A549 (cell line): ENCODE measurements at regions not wholly inside any gene's neighbourhood (a gene's known extent, or its start where the extent isn't known, plus 50 kb on each side); places are given as distances from the start of the nearest gene placed in this dataset.

ENCODE experiments used
- ATAC-seq, 2 experiments: fragments of 200-7000 bp in 1 of 2; fragments of >200 bp in 1 of 2; cut with Nextera tagmentation in 1 of 2; cut with Tn5 transposase in 1 of 2; 3 replicates each; pipeline versions ENCODE4 v1.8.0 to v1.9.1; 2018 to 2020; ENCODE audit warnings: mild to moderate bottlenecking in 1 of 2, moderate library complexity in 1 of 2
- CTCF ChIA-PET: fragments of 300-600 bp; sonication (Branson Sonifier 250); formaldehyde crosslinking; extraction: SDS; loops from one replicate; lab custom pipeline; 2021; ENCODE audit warnings: antibody characterized with exemption, inconsistent platforms; lab: Yijun Ruan, JAX
- POLR2A ChIA-PET: fragments of 350-600 bp; formaldehyde crosslinking; extraction: SDS; loops from one replicate; lab custom pipeline; 2021; ENCODE audit warnings: antibody characterized with exemption, inconsistent platforms; lab: Yijun Ruan, JAX
- DNase-seq, 2 experiments: peaks; one replicate each; pipeline versions ENCODE4 v3.0.0 to v3.0.0-alpha.2; 2011 to 2016; ENCODE audit warnings: low read depth in 1 of 2, low spot score in 1 of 2
- FAIRE-seq: peaks from 2 replicates; lab custom pipeline; 2011; peaks lifted over from hg19 to GRCh38; lab: Jason Lieb, UNC
- H3K27ac ChIP-seq, 2 experiments: fragments of >200 bp; sonication (Bioruptor Twin); formaldehyde crosslinking; 3 replicates each; pipeline ENCODE4 v1.5.1; 2016 to 2017
- H3K4me1 ChIP-seq: fragments of >200 bp; sonication (Bioruptor Twin); formaldehyde crosslinking; 3 replicates; pipeline ENCODE4 v1.6.1; 2016
- H3K4me2 ChIP-seq: fragments of >200 bp; sonication (Bioruptor Twin); formaldehyde crosslinking; 3 replicates; pipeline ENCODE4 v1.6.1; 2016
- H3K4me3 ChIP-seq: fragments of >200 bp; sonication (Bioruptor Twin); formaldehyde crosslinking; 3 replicates; pipeline ENCODE4 v1.5.1; 2016
- H3K9me3 ChIP-seq: fragments of >200 bp; sonication (Bioruptor Twin); formaldehyde crosslinking; 3 replicates; pipeline ENCODE4 v1.6.1; 2016
- CEBPB ChIP-seq, 2 experiments: fragments of >200 bp in 1 of 2; sonication (Bioruptor Twin) in 1 of 2; formaldehyde crosslinking in 1 of 2; IDR thresholded peaks; 2 replicates each; pipeline ENCODE4 v1.6.1; 2012 to 2016
- CHD2 ChIP-seq: fragments of 150-350 bp; IDR thresholded peaks from 2 replicates; pipeline ENCODE4 v1.6.1; 2014; ENCODE audit warnings: low read length; ENCODE audit not compliant: partially characterized antibody
- FOXS1 ChIP-seq: fragments of 250-450 bp; sonication (Bioruptor Pico); IDR thresholded peaks from 2 replicates; pipeline ENCODE4 v1.5.0; 2020; ENCODE audit warnings: mild to moderate bottlenecking, moderate library complexity
- HMGXB4 ChIP-seq: fragments of 250-450 bp; sonication (Bioruptor Pico); IDR thresholded peaks from 2 replicates; pipeline ENCODE4 v1.5.0; 2021; ENCODE audit warnings: mild to moderate bottlenecking, moderate library complexity, borderline replicate concordance
- JUN ChIP-seq, 2 experiments: fragments of >200 bp; sonication (Bioruptor Twin); formaldehyde crosslinking; IDR thresholded peaks; 2 replicates in 1 of 2; 3 replicates in 1 of 2; pipeline ENCODE4 v1.6.1; 2016 to 2017
- KDM5A ChIP-seq: fragments of 200-600 bp; sonication (generic); IDR thresholded peaks from 2 replicates; pipeline ENCODE4 v1.6.1; 2016; ENCODE audit warnings: antibody characterized with exemption, mild to moderate bottlenecking
- NR3C1 ChIP-seq: fragments of >200 bp; sonication (Bioruptor Twin); formaldehyde crosslinking; IDR thresholded peaks from 3 replicates; pipeline ENCODE4 v1.6.1; 2017
- REST ChIP-seq: fragments of 200-600 bp; sonication (generic); IDR thresholded peaks from 2 replicates; pipeline ENCODE4 v1.6.1; 2016; ENCODE audit warnings: antibody characterized with exemption, mild to moderate bottlenecking, moderate library complexity
- RNF2 ChIP-seq: fragments of 200-600 bp; sonication (generic); IDR thresholded peaks from 2 replicates; pipeline ENCODE4 v1.6.1; 2016; ENCODE audit warnings: low read depth, mild to moderate bottlenecking, antibody characterized with exemption, moderate library complexity, borderline replicate concordance
- SMC3 ChIP-seq: fragments of >200 bp; sonication (Bioruptor Twin); formaldehyde crosslinking; IDR thresholded peaks from 3 replicates; pipeline ENCODE4 v1.6.1; 2018; ENCODE audit warnings: inconsistent platforms
- TP53 ChIP-seq: fragments of 250-450 bp; sonication (Bioruptor Pico); IDR thresholded peaks from 2 replicates; pipeline ENCODE4 v1.5.0; 2021; ENCODE audit warnings: mild to moderate bottlenecking, moderate library complexity
- WGBS: methylation state at CpG from one replicate; pipeline ENCODE4 v1.1.6; 2017; ENCODE audit errors: missing lambda C conversion rate; 5-methylcytosine and 5-hydroxymethylcytosine counted together
- TF ChIP-seq, protein P1 (sequence below): fragments of 450-650 bp; IDR thresholded peaks from 2 replicates; pipeline ENCODE4 v1.6.1; 2014; ENCODE audit warnings: antibody characterized with exemption
- TF ChIP-seq, protein P2 (sequence below): fragments of >200 bp; sonication (Bioruptor Twin); formaldehyde crosslinking; IDR thresholded peaks from 3 replicates; pipeline ENCODE4 v1.5.1; 2016
- TF ChIP-seq, protein P3 (sequence below): fragments of >200 bp; sonication (Bioruptor Twin); formaldehyde crosslinking; IDR thresholded peaks from 3 replicates; pipeline ENCODE4 v1.6.1; 2016

GRCh38 chr5:6177926-6178325, 200.4 kb downstream of the MED10 start:
- FAIRE-seq: no peak
- CTCF ChIA-PET: no interaction called here
- H3K4me1 ChIP-seq: no peaks in the 10 kb centered on the region

More at GRCh38 chr5:6177926-6178325, 200.4 kb downstream of the MED10 start:
- Histone ChIP-seq H3K4me3 (no peak overlapping the region), H3K4me2 (no peak overlapping the region), H3K27ac (no peak overlapping the region), H3K9me3 (no peaks in the 10 kb centered on the region)
- TF ChIP-seq HMGXB4: no peak
- no peak for TF ChIP-seq NR3C1
- TF ChIP-seq, protein P1, sequence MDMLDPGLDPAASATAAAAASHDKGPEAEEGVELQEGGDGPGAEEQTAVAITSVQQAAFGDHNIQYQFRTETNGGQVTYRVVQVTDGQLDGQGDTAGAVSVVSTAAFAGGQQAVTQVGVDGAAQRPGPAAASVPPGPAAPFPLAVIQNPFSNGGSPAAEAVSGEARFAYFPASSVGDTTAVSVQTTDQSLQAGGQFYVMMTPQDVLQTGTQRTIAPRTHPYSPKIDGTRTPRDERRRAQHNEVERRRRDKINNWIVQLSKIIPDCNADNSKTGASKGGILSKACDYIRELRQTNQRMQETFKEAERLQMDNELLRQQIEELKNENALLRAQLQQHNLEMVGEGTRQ: no peak
- no peak for TF ChIP-seq CEBPB (IDR thresholded peaks at IDR 0.05)
- TF ChIP-seq RNF2: no peak
- TF ChIP-seq REST: no peak
- TF ChIP-seq, protein P2, sequence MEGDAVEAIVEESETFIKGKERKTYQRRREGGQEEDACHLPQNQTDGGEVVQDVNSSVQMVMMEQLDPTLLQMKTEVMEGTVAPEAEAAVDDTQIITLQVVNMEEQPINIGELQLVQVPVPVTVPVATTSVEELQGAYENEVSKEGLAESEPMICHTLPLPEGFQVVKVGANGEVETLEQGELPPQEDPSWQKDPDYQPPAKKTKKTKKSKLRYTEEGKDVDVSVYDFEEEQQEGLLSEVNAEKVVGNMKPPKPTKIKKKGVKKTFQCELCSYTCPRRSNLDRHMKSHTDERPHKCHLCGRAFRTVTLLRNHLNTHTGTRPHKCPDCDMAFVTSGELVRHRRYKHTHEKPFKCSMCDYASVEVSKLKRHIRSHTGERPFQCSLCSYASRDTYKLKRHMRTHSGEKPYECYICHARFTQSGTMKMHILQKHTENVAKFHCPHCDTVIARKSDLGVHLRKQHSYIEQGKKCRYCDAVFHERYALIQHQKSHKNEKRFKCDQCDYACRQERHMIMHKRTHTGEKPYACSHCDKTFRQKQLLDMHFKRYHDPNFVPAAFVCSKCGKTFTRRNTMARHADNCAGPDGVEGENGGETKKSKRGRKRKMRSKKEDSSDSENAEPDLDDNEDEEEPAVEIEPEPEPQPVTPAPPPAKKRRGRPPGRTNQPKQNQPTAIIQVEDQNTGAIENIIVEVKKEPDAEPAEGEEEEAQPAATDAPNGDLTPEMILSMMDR: no peak
- TF ChIP-seq, protein P3, sequence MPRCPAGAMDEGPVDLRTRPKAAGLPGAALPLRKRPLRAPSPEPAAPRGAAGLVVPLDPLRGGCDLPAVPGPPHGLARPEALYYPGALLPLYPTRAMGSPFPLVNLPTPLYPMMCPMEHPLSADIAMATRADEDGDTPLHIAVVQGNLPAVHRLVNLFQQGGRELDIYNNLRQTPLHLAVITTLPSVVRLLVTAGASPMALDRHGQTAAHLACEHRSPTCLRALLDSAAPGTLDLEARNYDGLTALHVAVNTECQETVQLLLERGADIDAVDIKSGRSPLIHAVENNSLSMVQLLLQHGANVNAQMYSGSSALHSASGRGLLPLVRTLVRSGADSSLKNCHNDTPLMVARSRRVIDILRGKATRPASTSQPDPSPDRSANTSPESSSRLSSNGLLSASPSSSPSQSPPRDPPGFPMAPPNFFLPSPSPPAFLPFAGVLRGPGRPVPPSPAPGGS: no peak
- no peak for TF ChIP-seq SMC3
- TF ChIP-seq KDM5A: no peak
- no peak for TF ChIP-seq FOXS1
- no peak for TF ChIP-seq JUN (IDR thresholded peaks at IDR 0.05)
- TF ChIP-seq TP53 (CRISPR knock-in tag): no peak
- TF ChIP-seq CHD2: no peak
- 59% methylated on average over 5 of the region's 5 CpGs for WGBS
- DNase-seq (no peak), ATAC-seq (no peak)
- POLR2A ChIA-PET: no interaction called here
